ENCODE measurements at regions not wholly inside any gene's neighbourhood (a gene's known extent, or its start where the extent isn't known, plus 50 kb on each side); places are given as distances from the start of the nearest gene placed in this dataset.

GRCh38 chr17:15884731-15885130, 60.2 kb upstream of the ADORA2B start:
- Histone ChIP-seq H3K9me3 (no peaks in the 10 kb centered on the region), H3K4me3 (ENCODE audit: control insufficient read depth in 1 of 2, extremely low read depth in 1 of 2, low read length in 1 of 2) (no peak overlapping the region), H3K36me3 (ENCODE audit: control insufficient read depth in 2 of 2, extremely low read depth in 1 of 2, insufficient read depth in 1 of 2, low read length in 1 of 2) (no peaks in the 10 kb centered on the region), H3K4me1 (ENCODE audit: control insufficient read depth in 1 of 2, extremely low read depth in 1 of 2, insufficient read depth in 2 of 2, low read length in 2 of 2) (peaks cover 3 to 6% of the 10 kb centered on the region in 2 experiments), H3K27me3 (replicated peaks in 1 of 2; ENCODE audit: control insufficient read depth in 2 of 2, extremely low read depth in 1 of 2, insufficient read depth in 2 of 2, low read length in 1 of 2) (peaks cover 0 to 6% of the 10 kb centered on the region in 2 experiments), H3K27ac (ENCODE audit: low read length) (no peak overlapping the region)
- no peaks in the 10 kb centered on the region for H3K9me3 Mint-ChIP-seq
- H3K4me3 Mint-ChIP-seq, result no peak overlapping the region
- POLR2A ChIA-PET, result no interaction called here
- peaks cover 11 to 21% (median 17%) of the 10 kb centered on the region in 3 donors for H3K4me1 Mint-ChIP-seq
- CTCF ChIA-PET, result no interaction called here
- H3K27ac Mint-ChIP-seq, result no peak overlapping the region
- no peak for ATAC-seq (replicated peaks in 1 of 4)
- H3K27me3 Mint-ChIP-seq, result no peaks in the 10 kb centered on the region
- WGBS (ENCODE audit: insufficient coverage), result 100% methylated on average over 2 of the region's 4 CpGs
- H3K36me3 Mint-ChIP-seq, result no peaks in the 10 kb centered on the region
- no peak for DNase-seq

DNA sequence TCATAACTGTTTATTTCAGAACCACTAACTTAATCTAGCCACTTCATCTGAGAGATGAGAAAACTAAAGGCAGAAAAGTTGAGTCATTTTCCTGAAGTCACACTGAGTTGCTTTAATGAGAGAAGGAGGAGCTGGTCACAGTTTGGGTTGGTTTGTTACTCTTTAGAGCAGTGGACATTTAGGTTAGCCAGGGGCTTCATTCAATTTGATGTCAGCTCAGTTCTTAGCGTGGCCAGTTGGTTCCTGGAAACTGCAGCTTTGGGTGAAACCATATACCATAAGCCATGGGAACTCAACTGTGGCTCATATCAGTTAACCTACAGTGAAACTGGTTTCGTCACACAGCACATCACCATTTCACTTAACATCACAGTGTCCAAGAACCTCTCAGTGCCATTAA, 59.2 kb upstream of the ADORA2B start:
- whole genome bisulfite sequencing (ENCODE audit: insufficient coverage), result 75% methylated on average over 1 of the region's 2 CpGs
- DNase-seq (no peak), ATAC-seq (replicated peaks in 1 of 4) (no peak)
- Mint-ChIP-seq H3K9me3 (no peaks in the 10 kb centered on the region), H3K4me3 (no peak overlapping the region), H3K27me3 (no peaks in the 10 kb centered on the region), H3K36me3 (no peaks in the 10 kb centered on the region), H3K27ac (no peak overlapping the region), H3K4me1 (peaks cover 11 to 21% (median 17%) of the 10 kb centered on the region in 3 donors)
- no peaks in the 10 kb centered on the region for H3K36me3 ChIP-seq (ENCODE audit: control insufficient read depth in 2 of 2, extremely low read depth in 1 of 2, insufficient read depth in 1 of 2, low read length in 1 of 2)
- ChIA-PET CTCF (no interaction called here), POLR2A (no interaction called here)
- H3K27me3 ChIP-seq (replicated peaks in 1 of 2; ENCODE audit: control insufficient read depth in 2 of 2, extremely low read depth in 1 of 2, insufficient read depth in 2 of 2, low read length in 1 of 2), result peaks cover 0 to 6% of the 10 kb centered on the region in 2 experiments
- H3K9me3 ChIP-seq, result no peaks in the 10 kb centered on the region
- no peak overlapping the region for H3K27ac ChIP-seq (ENCODE audit: low read length)
- H3K4me1 ChIP-seq (ENCODE audit: control insufficient read depth in 1 of 2, extremely low read depth in 1 of 2, insufficient read depth in 2 of 2, low read length in 2 of 2), result peaks cover 3 to 6% of the 10 kb centered on the region in 2 experiments
- no peak overlapping the region for H3K4me3 ChIP-seq (ENCODE audit: control insufficient read depth in 1 of 2, extremely low read depth in 1 of 2, low read length in 1 of 2)

GRCh38 chr17:15886221-15886620, 58.7 kb upstream of the ADORA2B start:
- ChIA-PET POLR2A (no interaction called here), CTCF (no interaction called here)
- no peak overlapping the region for H3K4me3 ChIP-seq (ENCODE audit: control insufficient read depth in 1 of 2, extremely low read depth in 1 of 2, low read length in 1 of 2)
- DNase-seq (no peak), ATAC-seq (replicated peaks in 1 of 4) (no peak)
- no peaks in the 10 kb centered on the region for H3K36me3 ChIP-seq (ENCODE audit: control insufficient read depth in 2 of 2, extremely low read depth in 1 of 2, insufficient read depth in 1 of 2, low read length in 1 of 2)
- no peaks in the 10 kb centered on the region for H3K27me3 Mint-ChIP-seq
- peak overlapping the region in 1 of 2 donors; percentile 4 for H3K27ac Mint-ChIP-seq
- H3K4me1 ChIP-seq (ENCODE audit: control insufficient read depth in 1 of 2, extremely low read depth in 1 of 2, insufficient read depth in 2 of 2, low read length in 2 of 2), result peaks cover 3 to 6% of the 10 kb centered on the region in 2 experiments
- H3K27ac ChIP-seq (ENCODE audit: low read length), result no peak overlapping the region
- H3K9me3 ChIP-seq, result no peaks in the 10 kb centered on the region
- no peaks in the 10 kb centered on the region for H3K36me3 Mint-ChIP-seq
- peaks cover 0 to 6% of the 10 kb centered on the region in 2 experiments for H3K27me3 ChIP-seq (replicated peaks in 1 of 2; ENCODE audit: control insufficient read depth in 2 of 2, extremely low read depth in 1 of 2, insufficient read depth in 2 of 2, low read length in 1 of 2)
- H3K4me3 Mint-ChIP-seq, result peak overlapping the region in 1 of 3 donors; percentile 15
- 89% methylated on average over 6 of the region's 8 CpGs for WGBS (ENCODE audit: insufficient coverage)
- no peaks in the 10 kb centered on the region for H3K9me3 Mint-ChIP-seq
- H3K4me1 Mint-ChIP-seq, result peaks cover 11 to 21% (median 17%) of the 10 kb centered on the region in 3 donors

- WGBS (ENCODE audit: insufficient coverage), result 50% methylated on average over 5 of the region's 7 CpGs
- no peaks in the 10 kb centered on the region for H3K27me3 Mint-ChIP-seq
- ChIA-PET CTCF (no interaction called here), POLR2A (no interaction called here)
- H3K4me1 ChIP-seq (ENCODE audit: control insufficient read depth in 1 of 2, extremely low read depth in 1 of 2, insufficient read depth in 2 of 2, low read length in 2 of 2), result peaks cover 3 to 6% of the 10 kb centered on the region in 2 experiments
- peaks cover 11 to 17% (median 17%) of the 10 kb centered on the region in 3 donors for H3K4me1 Mint-ChIP-seq
- H3K4me3 ChIP-seq (ENCODE audit: control insufficient read depth in 1 of 2, extremely low read depth in 1 of 2, low read length in 1 of 2), result no peak overlapping the region
- no peaks in the 10 kb centered on the region for H3K36me3 ChIP-seq (ENCODE audit: control insufficient read depth in 2 of 2, extremely low read depth in 1 of 2, insufficient read depth in 1 of 2, low read length in 1 of 2)
- ATAC-seq (replicated peaks in 1 of 4) (peak; percentile 26 to 61 (median 52)), DNase-seq (peak in 4 of 35 experiments; percentile 6 to 35 (median 9))
- no peaks in the 10 kb centered on the region for H3K9me3 Mint-ChIP-seq
- H3K27ac Mint-ChIP-seq, result peak overlapping the region; percentile 4 to 61
- H3K9me3 ChIP-seq, result no peaks in the 10 kb centered on the region
- peaks cover 0 to 6% of the 10 kb centered on the region in 2 experiments for H3K27me3 ChIP-seq (replicated peaks in 1 of 2; ENCODE audit: control insufficient read depth in 2 of 2, extremely low read depth in 1 of 2, insufficient read depth in 2 of 2, low read length in 1 of 2)
- peak overlapping the region in 1 of 3 donors; percentile 15 for H3K4me3 Mint-ChIP-seq
- no peaks in the 10 kb centered on the region for H3K36me3 Mint-ChIP-seq
- H3K27ac ChIP-seq (ENCODE audit: low read length), result no peak overlapping the region
These were observed 58.1 kb upstream of the ADORA2B start for GRCh38 chr17:15886804-15887203.

DNA sequence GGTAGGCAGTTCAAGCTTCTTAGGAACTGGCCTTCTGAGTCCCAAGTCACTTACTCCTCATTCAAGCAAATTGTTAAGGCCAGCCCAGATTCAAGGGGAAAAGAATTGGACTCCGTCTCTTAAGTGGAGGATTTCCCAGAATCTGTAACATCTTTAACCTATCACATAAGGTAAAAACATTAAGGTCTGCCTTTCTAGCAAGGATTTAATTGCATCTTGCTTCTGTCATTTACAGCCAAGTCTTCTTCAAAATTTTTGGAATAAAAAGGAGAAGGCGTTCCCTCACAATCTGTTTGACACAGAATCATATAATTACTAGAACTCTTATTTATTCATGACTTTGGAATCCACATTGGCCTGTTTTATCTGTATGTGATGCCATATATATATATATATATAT, 56.5 kb upstream of the ADORA2B start:
- no CpG with 5 or more reads among the region's 2 CpGs for WGBS (ENCODE audit: insufficient coverage)
- Mint-ChIP-seq H3K36me3 (no peaks in the 10 kb centered on the region), H3K4me1 (peaks cover 11 to 17% (median 16%) of the 10 kb centered on the region in 3 donors), H3K27ac (no peak overlapping the region), H3K27me3 (peaks cover 0 to 1% of the 10 kb centered on the region in 2 donors), H3K9me3 (no peaks in the 10 kb centered on the region), H3K4me3 (no peak overlapping the region)
- Histone ChIP-seq H3K27ac (ENCODE audit: low read length) (no peak overlapping the region), H3K4me1 (ENCODE audit: control insufficient read depth in 1 of 2, extremely low read depth in 1 of 2, insufficient read depth in 2 of 2, low read length in 2 of 2) (peaks cover 3 to 6% of the 10 kb centered on the region in 2 experiments), H3K27me3 (replicated peaks in 1 of 2; ENCODE audit: control insufficient read depth in 2 of 2, extremely low read depth in 1 of 2, insufficient read depth in 2 of 2, low read length in 1 of 2) (peaks cover 0 to 6% of the 10 kb centered on the region in 2 experiments), H3K36me3 (ENCODE audit: control insufficient read depth in 2 of 2, extremely low read depth in 1 of 2, insufficient read depth in 1 of 2, low read length in 1 of 2) (no peaks in the 10 kb centered on the region), H3K9me3 (no peaks in the 10 kb centered on the region), H3K4me3 (ENCODE audit: control insufficient read depth in 1 of 2, extremely low read depth in 1 of 2, low read length in 1 of 2) (no peak overlapping the region)
- DNase-seq, result no peak
- no peak for ATAC-seq (replicated peaks in 1 of 4)
- ChIA-PET POLR2A (no interaction called here), CTCF (no interaction called here)

GRCh38 chr17:15890279-15890892, 54.5 kb upstream of the ADORA2B start:
- Mint-ChIP-seq H3K9me3 (no peaks in the 10 kb centered on the region), H3K27ac (no peak overlapping the region), H3K4me1 (peaks cover 11 to 17% (median 16%) of the 10 kb centered on the region in 3 donors), H3K36me3 (no peaks in the 10 kb centered on the region), H3K27me3 (peaks cover 0 to 1% of the 10 kb centered on the region in 2 donors), H3K4me3 (no peak overlapping the region)
- ChIA-PET CTCF (no interaction called here), POLR2A (no interaction called here)
- H3K4me3 ChIP-seq (ENCODE audit: control insufficient read depth in 1 of 2, extremely low read depth in 1 of 2, low read length in 1 of 2), result no peak overlapping the region
- H3K4me1 ChIP-seq (ENCODE audit: control insufficient read depth in 1 of 2, extremely low read depth in 1 of 2, insufficient read depth in 2 of 2, low read length in 2 of 2), result peaks cover 3 to 6% of the 10 kb centered on the region in 2 experiments
- no peak for ATAC-seq (replicated peaks in 1 of 4)
- DNase-seq, result no peak
- no peak overlapping the region for H3K27ac ChIP-seq (ENCODE audit: low read length)
- H3K36me3 ChIP-seq (ENCODE audit: control insufficient read depth in 2 of 2, extremely low read depth in 1 of 2, insufficient read depth in 1 of 2, low read length in 1 of 2), result no peaks in the 10 kb centered on the region
- H3K27me3 ChIP-seq (replicated peaks in 1 of 2; ENCODE audit: control insufficient read depth in 2 of 2, extremely low read depth in 1 of 2, insufficient read depth in 2 of 2, low read length in 1 of 2), result peaks cover 0 to 6% of the 10 kb centered on the region in 2 experiments
- H3K9me3 ChIP-seq, result no peaks in the 10 kb centered on the region
- 81% methylated on average over 3 of the region's 3 CpGs for WGBS (ENCODE audit: insufficient coverage)
